ENCODE measurements at regions not wholly inside any gene's neighbourhood (a gene's known extent, or its start where the extent isn't known, plus 50 kb on each side); places are given as distances from the start of the nearest gene placed in this dataset.

- TF ChIP-seq TSHZ2 (CRISPR knock-in tag; IDR thresholded peaks at IDR 0.05) (no peak), SNAI2 (CRISPR knock-in tag; IDR thresholded peaks at IDR 0.05) (no peak), OSR1 (CRISPR knock-in tag; IDR thresholded peaks at IDR 0.05) (no peak), ZFP30 (CRISPR knock-in tag; IDR thresholded peaks at IDR 0.05) (no peak), BACH2 (CRISPR knock-in tag; IDR thresholded peaks at IDR 0.05; ENCODE audit: borderline replicate concordance) (no peak), GLIS3 (CRISPR knock-in tag; IDR thresholded peaks at IDR 0.05) (no peak)
These were observed 168.9 kb upstream of the CDH20 start (continued) for GRCh38 chr18:61164321-61164720.

- TF ChIP-seq ZNF8 (CRISPR knock-in tag; IDR thresholded peaks at IDR 0.05) (no peak), TOX (CRISPR knock-in tag; IDR thresholded peaks at IDR 0.05; ENCODE audit: borderline replicate concordance) (no peak), ESRRG (CRISPR knock-in tag; IDR thresholded peaks at IDR 0.05) (no peak), POU6F1 (CRISPR knock-in tag; IDR thresholded peaks at IDR 0.05; ENCODE audit: borderline replicate concordance, low read depth) (no peak), PATZ1 (CRISPR knock-in tag; IDR thresholded peaks at IDR 0.05; ENCODE audit: borderline replicate concordance) (no peak), ZFP3 (CRISPR knock-in tag; IDR thresholded peaks at IDR 0.05) (no peak), TCF4 (CRISPR knock-in tag; IDR thresholded peaks at IDR 0.05; ENCODE audit: borderline replicate concordance) (no peak), ZNF565 (CRISPR knock-in tag; conservative IDR thresholded peaks at IDR 0.05; ENCODE audit: low read depth) (no peak), OSR1 (CRISPR knock-in tag; IDR thresholded peaks at IDR 0.05) (no peak), ARNTL (CRISPR knock-in tag; IDR thresholded peaks at IDR 0.05; ENCODE audit: borderline replicate concordance, low read depth) (no peak), CSRNP3 (CRISPR knock-in tag; IDR thresholded peaks at IDR 0.05) (no peak), RARB (CRISPR knock-in tag; IDR thresholded peaks at IDR 0.05) (no peak), BACH2 (CRISPR knock-in tag; IDR thresholded peaks at IDR 0.05; ENCODE audit: borderline replicate concordance) (no peak), PPARA (CRISPR knock-in tag; IDR thresholded peaks at IDR 0.05; ENCODE audit: borderline replicate concordance) (no peak), ZNF70 (CRISPR knock-in tag; IDR thresholded peaks at IDR 0.05) (no peak), SNAI2 (CRISPR knock-in tag; IDR thresholded peaks at IDR 0.05) (no peak)
- ATAC-seq: no peak
These were observed 165.3 kb upstream of the CDH20 start for GRCh38 chr18:61167902-61168301.

- no peak for TF ChIP-seq ISL1 (CRISPR knock-in tag; IDR thresholded peaks at IDR 0.05)
- TF ChIP-seq POU6F1 (CRISPR knock-in tag; IDR thresholded peaks at IDR 0.05; ENCODE audit: borderline replicate concordance, low read depth): no peak
- no peak for TF ChIP-seq ZNF70 (CRISPR knock-in tag; IDR thresholded peaks at IDR 0.05)
- no peak for TF ChIP-seq BACH2 (CRISPR knock-in tag; IDR thresholded peaks at IDR 0.05; ENCODE audit: borderline replicate concordance)
- TF ChIP-seq TCF4 (CRISPR knock-in tag; IDR thresholded peaks at IDR 0.05; ENCODE audit: borderline replicate concordance): no peak
- no peak for TF ChIP-seq GLIS3 (CRISPR knock-in tag; IDR thresholded peaks at IDR 0.05)
- TF ChIP-seq TOX (CRISPR knock-in tag; IDR thresholded peaks at IDR 0.05; ENCODE audit: borderline replicate concordance): no peak
- no peak for TF ChIP-seq CREB5 (CRISPR knock-in tag; IDR thresholded peaks at IDR 0.05; ENCODE audit: low read depth)
- ATAC-seq: no peak
These were observed 163.8 kb upstream of the CDH20 start for GRCh38 chr18:61169386-61169785.

All from SK-N-SH treated with all-trans-retinoic acid at 6 μM for 48 hours (cell line).